Fibroblast of villous mesenchyme (primary cell): ENCODE measurements at regions not wholly inside any gene's neighbourhood (a gene's known extent, or its start where the extent isn't known, plus 50 kb on each side); places are given as distances from the start of the nearest gene placed in this dataset.
A peak's percentile ranks its signal among the peaks of the same experiment; 100 is the strongest.
"Not testable (repeated sequence)": the region's sequence is repeated elsewhere in the genome, so short reads cannot be mapped to it uniquely, and the experiment has no call there.

Experiments used
- DNase-seq: peaks from one replicate; pipeline ENCODE4 v3.0.0-alpha.2; 2010; ENCODE audit warnings: low read depth
- H3K4me3 ChIP-seq: 2 replicates; pipeline ENCODE4 v1.5.1; 2011; ENCODE audit warnings: low read depth, mild to moderate bottlenecking, low read length
- CTCF ChIP-seq: IDR thresholded peaks from 2 replicates; pipeline ENCODE4 v1.5.1; 2012; ENCODE audit warnings: low read depth, mild to moderate bottlenecking, low read length; ENCODE audit not compliant: insufficient read depth

GRCh38 chr3:35924070-35924469 lies 284.7 kb downstream of the ARPP21 start:
- TF ChIP-seq CTCF, result peak; percentile 20
- not testable (repeated sequence) for H3K4me3 ChIP-seq, DNase-seq

- TF ChIP-seq CTCF, result no peak
- H3K4me3 ChIP-seq, result no peak overlapping the region
- no peak for DNase-seq
Observed at GRCh38 chr3:35927441-35927840, 288.1 kb downstream of the ARPP21 start.

- no peak for TF ChIP-seq CTCF
- no peak for DNase-seq
- no peak overlapping the region for H3K4me3 ChIP-seq
Observed at GRCh38 chr3:35929158-35929557, 289.8 kb downstream of the ARPP21 start.

GRCh38 chr3:35931867-35932266 lies 292.5 kb downstream of the ARPP21 start:
- no peak for TF ChIP-seq CTCF
- DNase-seq, result no peak
- H3K4me3 ChIP-seq, result no peak overlapping the region

GRCh38 chr3:35932995-35933394 lies 293.7 kb downstream of the ARPP21 start:
- no peak for TF ChIP-seq CTCF
- peak; percentile 52 for DNase-seq
- H3K4me3 ChIP-seq, result no peak overlapping the region

GRCh38 chr3:35936571-35936970 lies 297.2 kb downstream of the ARPP21 start:
- DNase-seq, result no peak
- H3K4me3 ChIP-seq, result no peak overlapping the region
- TF ChIP-seq CTCF, result no peak

GRCh38 chr3:35944926-35945710 lies 305.8 kb downstream of the ARPP21 start:
- TF ChIP-seq CTCF, result no peak
- no peak for DNase-seq
- H3K4me3 ChIP-seq, result no peak overlapping the region
